ENCODE measurements at regions not wholly inside any gene's neighbourhood (a gene's known extent, or its start where the extent isn't known, plus 50 kb on each side); places are given as distances from the start of the nearest gene placed in this dataset.

GRCh38 chr13:100922599-100922998 lies 248.0 kb upstream of the TMTC4 start:
- H3K9me3 ChIP-seq (ENCODE audit: control insufficient read depth, insufficient read depth, low read depth, low read length): no peaks in the 10 kb centered on the region
- CTCF ChIA-PET: no interaction called here
- H3K4me1 ChIP-seq (ENCODE audit: control insufficient read depth, insufficient read depth, low read length): no peaks in the 10 kb centered on the region
- TF ChIP-seq ZNF561 (tag by site-specific recombination; IDR thresholded peaks at IDR 0.05; ENCODE audit: borderline replicate concordance): no peak
- no peak overlapping the region for H3K4me3 ChIP-seq (ENCODE audit: low read depth, low read length)
- POLR2A ChIA-PET: no interaction called here
- H3K36me3 ChIP-seq (ENCODE audit: control insufficient read depth in 2 of 2, insufficient read depth in 1 of 2, low read length in 2 of 2): no peaks in the 10 kb centered on the region
- H3K27ac ChIP-seq (ENCODE audit: extremely low read depth, low read depth, low read length): no peak overlapping the region

GRCh38 chr13:100921139-100921538 lies 246.5 kb upstream of the TMTC4 start:
- Histone ChIP-seq H3K9me3 (ENCODE audit: control insufficient read depth, insufficient read depth, low read depth, low read length) (no peaks in the 10 kb centered on the region), H3K27ac (ENCODE audit: extremely low read depth, low read depth, low read length) (no peak overlapping the region), H3K36me3 (ENCODE audit: control insufficient read depth in 2 of 2, insufficient read depth in 1 of 2, low read length in 2 of 2) (no peaks in the 10 kb centered on the region), H3K4me1 (ENCODE audit: control insufficient read depth, insufficient read depth, low read length) (no peaks in the 10 kb centered on the region), H3K4me3 (ENCODE audit: low read depth, low read length) (no peak overlapping the region)
- ChIA-PET CTCF (interaction anchor here (0.6 to 0.7 kb wide), 4 partner anchors 28 to 902 kb away, joined by 3 to 5 read pairs (median 4); no protein-coding TSS in a partner anchor), POLR2A (no interaction called here)
- TF ChIP-seq ZNF2 (tag by site-specific recombination; IDR thresholded peaks at IDR 0.05): no peak
- TF ChIP-seq ZNF548 (tag by site-specific recombination; IDR thresholded peaks at IDR 0.05): no peak
- TF ChIP-seq RBAK (tag by site-specific recombination; IDR thresholded peaks at IDR 0.05): no peak
- TF ChIP-seq ZNF473 (tag by site-specific recombination; IDR thresholded peaks at IDR 0.05): no peak
- TF ChIP-seq BCL6B (tag by site-specific recombination; IDR thresholded peaks at IDR 0.05): no peak
- TF ChIP-seq ZNF596 (tag by site-specific recombination; IDR thresholded peaks at IDR 0.05): no peak

DNA sequence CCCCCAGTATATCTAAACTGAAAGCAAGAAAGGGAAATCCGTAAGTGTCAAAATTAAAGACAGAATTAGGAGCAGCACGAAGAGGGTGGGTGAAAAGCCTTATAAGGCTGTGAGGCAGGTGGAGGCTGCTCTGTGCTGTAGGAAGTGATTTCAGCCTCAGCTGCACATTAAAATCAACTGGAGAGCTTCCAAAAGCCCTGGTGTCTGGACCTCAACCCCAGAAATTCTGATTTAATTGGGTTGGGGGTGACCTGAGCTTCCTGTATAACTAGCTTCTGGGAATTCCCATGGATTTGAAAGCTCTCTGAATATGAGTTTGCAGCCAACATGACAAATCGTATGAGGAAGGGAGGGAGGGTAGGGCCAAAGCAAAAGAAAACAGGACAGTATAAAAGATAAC lies 242.4 kb upstream of the TMTC4 start:
- Histone ChIP-seq H3K4me1 (ENCODE audit: control insufficient read depth, insufficient read depth, low read length) (no peaks in the 10 kb centered on the region), H3K36me3 (ENCODE audit: control insufficient read depth in 2 of 2, insufficient read depth in 1 of 2, low read length in 2 of 2) (no peaks in the 10 kb centered on the region), H3K4me3 (ENCODE audit: low read depth, low read length) (no peak overlapping the region), H3K9me3 (ENCODE audit: control insufficient read depth, insufficient read depth, low read depth, low read length) (no peaks in the 10 kb centered on the region), H3K27ac (ENCODE audit: extremely low read depth, low read depth, low read length) (no peak overlapping the region)
- TF ChIP-seq ZFHX2 (tag by site-specific recombination; conservative IDR thresholded peaks at IDR 0.05): no peak
- TF ChIP-seq BCL11B (tag by site-specific recombination; IDR thresholded peaks at IDR 0.05; ENCODE audit: low read depth): no peak
- no peak for TF ChIP-seq ZNF792 (tag by site-specific recombination; IDR thresholded peaks at IDR 0.05)
- no peak for TF ChIP-seq ZNF785 (tag by site-specific recombination; IDR thresholded peaks at IDR 0.05)
- TF ChIP-seq ZBTB8A (tag by site-specific recombination; IDR thresholded peaks at IDR 0.05): no peak
- no peak for TF ChIP-seq GFI1B (tag by site-specific recombination; IDR thresholded peaks at IDR 0.05)
- TF ChIP-seq, protein P1, sequence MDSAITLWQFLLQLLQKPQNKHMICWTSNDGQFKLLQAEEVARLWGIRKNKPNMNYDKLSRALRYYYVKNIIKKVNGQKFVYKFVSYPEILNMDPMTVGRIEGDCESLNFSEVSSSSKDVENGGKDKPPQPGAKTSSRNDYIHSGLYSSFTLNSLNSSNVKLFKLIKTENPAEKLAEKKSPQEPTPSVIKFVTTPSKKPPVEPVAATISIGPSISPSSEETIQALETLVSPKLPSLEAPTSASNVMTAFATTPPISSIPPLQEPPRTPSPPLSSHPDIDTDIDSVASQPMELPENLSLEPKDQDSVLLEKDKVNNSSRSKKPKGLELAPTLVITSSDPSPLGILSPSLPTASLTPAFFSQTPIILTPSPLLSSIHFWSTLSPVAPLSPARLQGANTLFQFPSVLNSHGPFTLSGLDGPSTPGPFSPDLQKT (IDR thresholded peaks at IDR 0.05; ENCODE audit: borderline replicate concordance, low read depth, low read length): no peak
- no peak for TF ChIP-seq TSHZ1 (tag by site-specific recombination; IDR thresholded peaks at IDR 0.05; ENCODE audit: borderline replicate concordance)
- no peak for TF ChIP-seq ZNF654 (tag by site-specific recombination; IDR thresholded peaks at IDR 0.05; ENCODE audit: low read depth)
- ChIA-PET POLR2A (no interaction called here), CTCF (no interaction called here)
